Ureter (tissue), 1 donor: ENCODE measurements at regions not wholly inside any gene's neighbourhood (a gene's known extent, or its start where the extent isn't known, plus 50 kb on each side); places are given as distances from the start of the nearest gene placed in this dataset.

Experiments
- DNase-seq: peaks from one replicate; pipeline ENCODE4 v3.0.0-alpha.2; 2020; ENCODE audit warnings: low spot score
- donor health status: DM: yes; HTN: yes; CAD: no.

DNA sequence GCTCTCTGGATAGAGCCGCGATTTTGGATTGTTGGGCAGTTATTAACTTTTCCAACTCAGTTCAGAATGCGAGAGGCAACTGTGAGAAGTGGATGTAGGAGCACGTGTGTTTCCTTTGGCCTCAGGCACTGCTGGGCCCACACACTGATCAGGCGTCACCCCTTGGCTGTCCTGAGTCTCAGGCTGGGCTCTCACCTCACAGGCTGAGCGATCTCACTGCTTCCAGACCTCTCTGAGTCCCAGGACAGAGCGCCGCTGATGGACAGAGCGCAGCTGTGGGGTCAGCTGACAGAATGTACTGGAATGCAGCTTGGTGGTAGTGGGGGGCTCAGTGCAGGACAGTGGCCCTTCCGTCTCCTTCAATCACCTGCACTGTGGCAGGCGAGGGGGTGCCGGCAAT, 516.2 kb downstream of the TBC1D22A start:
- no peak for DNase-seq

DNA sequence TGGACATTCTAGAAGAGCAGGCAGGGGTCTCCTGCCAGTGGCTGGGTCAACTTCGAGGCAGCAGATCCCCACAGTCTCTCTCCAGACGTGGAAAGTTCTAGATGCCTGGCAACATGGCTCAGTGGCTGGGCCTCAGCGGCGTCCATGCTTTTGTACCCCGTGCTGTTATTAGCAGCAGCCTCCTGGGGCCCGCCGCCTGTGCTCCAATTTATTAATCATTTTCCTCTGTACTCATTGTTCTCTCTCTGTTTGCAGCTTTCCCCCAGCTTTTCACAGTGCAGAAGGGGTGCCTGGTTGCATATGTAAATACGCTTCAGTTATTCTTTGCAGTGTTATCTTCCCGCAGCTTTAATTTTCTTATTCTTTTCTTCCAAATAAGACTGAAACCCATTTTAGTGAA, 515.1 kb downstream of the TBC1D22A start:
- no peak for DNase-seq

DNA sequence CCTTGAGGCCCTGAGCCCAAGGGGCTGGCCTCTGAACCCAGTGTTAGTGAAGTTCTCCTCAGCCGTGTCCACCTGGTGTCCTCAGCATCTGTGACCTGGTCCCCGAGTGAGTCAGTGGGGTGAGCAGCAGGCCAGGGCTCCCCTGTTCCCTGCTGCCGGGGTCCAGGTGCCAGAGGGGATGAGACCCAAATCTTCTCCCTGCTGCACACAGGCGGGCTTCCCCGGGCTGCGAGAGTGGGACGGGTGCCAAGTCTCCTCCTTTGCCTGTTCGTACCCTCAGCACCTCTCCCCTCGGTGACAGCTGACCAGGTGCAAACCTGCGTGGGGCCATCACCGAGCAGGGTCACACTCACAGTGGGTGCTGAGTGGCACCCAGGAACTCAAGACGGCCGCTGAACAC, 514.5 kb downstream of the TBC1D22A start:
- DNase-seq = no peak

DNA sequence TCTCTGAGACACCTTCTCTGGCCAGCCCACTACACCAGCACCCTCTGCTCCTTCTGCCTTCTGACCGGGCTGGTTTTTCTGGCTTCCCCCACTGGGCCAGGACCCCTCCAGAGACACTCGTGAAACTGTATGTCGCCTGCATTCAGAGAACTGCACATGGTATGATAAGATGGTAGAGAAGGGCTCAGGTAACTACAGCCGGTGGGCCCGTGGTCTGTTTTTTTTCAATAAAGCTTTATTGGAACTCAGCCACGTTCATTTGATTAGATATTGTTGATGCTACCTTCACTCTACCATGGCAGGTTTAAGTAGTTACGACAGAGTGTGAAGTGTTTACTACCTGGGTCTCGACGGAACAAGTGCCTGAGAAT, 514.0 kb downstream of the TBC1D22A start:
- no peak for DNase-seq

DNA sequence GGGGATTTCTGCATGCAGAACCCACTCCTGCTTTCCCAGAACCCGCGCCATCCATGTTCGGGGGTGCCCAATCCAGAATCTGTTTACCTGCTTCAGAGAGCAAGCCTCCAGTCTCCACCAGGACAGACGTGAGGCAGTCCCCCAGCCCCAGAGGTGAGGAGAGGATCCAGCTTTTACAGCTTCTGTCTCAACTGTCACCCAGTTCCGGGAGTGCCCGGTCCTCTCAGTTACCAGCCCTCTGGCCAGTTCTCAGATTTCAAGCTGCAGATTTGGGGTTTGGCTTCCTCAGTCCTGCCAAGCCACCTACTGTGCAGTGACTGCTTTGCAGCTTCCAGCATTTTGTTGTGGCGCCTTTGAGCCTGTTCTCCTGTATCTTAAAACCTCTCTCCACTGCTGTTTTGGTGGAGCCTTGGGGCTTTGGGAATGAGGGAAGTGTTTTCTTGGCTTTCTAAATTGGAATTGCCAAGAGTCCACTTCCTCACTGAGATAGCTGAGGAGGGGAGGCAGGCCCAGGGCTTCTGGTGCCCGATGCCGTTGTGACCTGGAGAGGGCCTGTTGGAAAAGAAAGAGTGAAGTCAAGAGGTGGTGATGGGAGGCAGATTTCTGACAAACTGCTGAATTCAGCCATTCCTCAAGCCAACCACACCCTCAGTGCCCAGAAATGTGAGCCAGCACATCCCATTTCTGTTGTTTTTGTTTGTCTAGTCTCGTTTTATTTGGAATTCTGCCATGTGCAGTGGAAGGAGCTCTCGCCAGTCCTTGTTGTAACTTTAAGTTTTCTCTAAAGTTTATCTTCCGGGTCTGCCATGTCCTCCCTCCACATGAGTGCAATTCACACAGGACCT, 513.4 kb downstream of the TBC1D22A start:
- DNase-seq = no peak

DNA sequence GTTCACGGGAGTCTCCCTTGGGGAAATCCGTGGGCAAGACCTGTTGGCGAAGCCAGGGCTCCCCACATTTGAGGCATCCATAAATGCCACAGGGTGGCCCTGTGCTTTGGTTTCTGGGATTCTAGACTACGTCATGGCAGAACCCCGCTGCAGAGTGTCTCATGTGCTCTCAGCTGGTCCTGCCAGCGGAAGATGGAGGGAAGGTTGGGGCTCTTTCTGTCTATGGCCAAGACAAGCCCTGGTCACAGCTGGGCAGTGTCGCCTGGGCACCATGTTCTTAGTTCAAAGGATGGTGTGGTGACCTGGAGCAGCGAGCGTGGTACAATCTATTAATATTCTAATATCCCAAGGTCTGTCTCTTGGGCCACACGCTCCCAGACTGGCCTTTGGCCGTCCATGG, 511.7 kb downstream of the TBC1D22A start:
- no peak for DNase-seq

DNA sequence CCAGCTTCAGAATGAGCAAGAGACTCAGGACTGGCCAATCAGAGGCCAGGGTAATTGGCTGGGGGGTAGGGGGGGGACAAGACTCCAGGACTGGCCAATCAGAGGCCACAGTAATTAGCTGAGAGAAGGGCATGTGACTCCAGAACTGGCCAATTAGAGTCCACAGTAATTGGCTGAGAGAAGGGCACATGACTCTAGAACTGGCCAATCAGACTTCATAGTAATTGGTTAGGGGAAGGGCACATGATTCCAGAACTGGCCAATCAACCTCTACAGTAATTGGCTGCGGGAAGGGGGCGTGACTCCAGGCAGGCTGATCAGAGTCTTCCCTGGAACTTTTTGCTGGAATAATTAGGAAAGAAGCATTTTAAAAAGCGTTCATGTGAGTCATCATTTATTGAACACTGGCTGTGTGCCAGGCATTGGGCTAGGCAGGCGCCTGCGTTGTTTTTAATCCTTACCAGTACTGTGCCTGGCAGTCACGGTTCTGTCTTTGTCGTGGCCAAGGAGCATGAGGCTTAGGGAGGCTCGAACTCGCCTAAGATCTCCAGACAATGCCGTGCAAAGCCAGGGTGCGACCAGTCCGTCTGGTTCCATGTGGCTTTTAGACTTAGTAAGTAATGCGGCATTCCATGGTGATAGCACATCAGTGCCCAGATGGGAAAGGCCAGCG, 508.1 kb downstream of the TBC1D22A start:
- DNase-seq = no peak

DNA sequence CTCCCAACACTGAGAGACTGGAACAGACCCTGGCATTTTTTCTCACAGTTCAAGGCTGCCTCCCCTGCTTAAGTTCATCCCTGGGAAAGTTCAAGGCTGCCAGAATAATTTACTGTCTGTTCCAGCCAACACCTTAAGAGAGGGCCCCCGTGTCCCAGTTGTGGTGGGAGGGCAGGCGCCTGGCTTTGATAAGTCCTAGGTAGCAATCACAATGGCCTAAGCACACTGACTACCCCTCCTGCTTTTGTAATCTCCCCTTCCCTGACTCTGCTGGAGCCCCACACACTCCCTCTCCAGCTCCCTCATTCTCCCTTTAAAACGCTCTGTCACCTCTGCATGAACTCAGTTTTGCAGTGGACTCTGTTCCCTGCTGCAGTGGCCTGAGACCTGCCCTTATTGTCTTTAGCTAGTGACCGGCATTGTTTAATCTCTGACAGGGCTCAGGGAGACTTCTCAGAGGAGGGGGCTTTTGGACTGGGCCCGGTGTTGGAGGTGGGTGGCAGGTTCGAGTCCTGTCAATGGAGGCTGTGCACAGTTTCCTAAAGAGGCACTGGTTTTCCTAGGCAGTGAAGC, 507.2 kb downstream of the TBC1D22A start:
- no peak for DNase-seq

DNA sequence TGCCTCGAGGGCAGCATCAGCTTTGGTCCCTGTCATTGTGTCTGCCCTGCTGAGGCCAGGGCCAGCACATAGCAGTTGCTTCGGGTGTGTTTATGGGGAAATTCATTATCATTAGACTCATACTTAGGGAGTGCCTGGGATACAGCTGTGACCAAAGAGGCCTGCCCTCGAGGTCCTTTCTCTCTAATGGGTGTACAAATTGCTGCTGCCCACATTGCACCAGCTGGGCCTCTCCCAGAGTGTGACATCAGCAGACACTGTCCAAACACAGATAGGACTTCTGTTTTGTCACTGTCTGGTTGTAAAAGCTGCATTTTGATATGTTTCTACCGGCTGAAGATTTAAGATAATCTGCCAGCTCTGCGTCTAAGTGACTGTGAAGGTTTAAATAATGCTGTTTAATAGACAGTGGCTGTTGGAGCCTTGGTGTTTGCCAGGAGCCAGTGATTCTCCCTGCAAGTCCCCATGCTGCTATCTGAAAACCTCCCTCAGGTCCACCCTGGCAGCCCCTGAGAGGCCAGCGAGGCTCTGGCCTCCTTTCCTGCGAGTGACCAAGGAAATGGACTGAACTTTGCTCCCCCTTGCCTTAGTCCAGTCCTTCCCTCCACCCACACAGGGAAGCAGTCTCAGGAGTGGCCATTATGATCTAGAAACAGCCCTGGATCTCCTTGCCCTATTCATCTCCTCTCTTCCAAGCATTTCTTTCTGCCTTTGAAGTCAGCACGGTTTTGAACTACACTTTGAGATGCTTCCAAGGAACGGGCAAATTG, 505.2 kb downstream of the TBC1D22A start:
- DNase-seq = no peak

DNA sequence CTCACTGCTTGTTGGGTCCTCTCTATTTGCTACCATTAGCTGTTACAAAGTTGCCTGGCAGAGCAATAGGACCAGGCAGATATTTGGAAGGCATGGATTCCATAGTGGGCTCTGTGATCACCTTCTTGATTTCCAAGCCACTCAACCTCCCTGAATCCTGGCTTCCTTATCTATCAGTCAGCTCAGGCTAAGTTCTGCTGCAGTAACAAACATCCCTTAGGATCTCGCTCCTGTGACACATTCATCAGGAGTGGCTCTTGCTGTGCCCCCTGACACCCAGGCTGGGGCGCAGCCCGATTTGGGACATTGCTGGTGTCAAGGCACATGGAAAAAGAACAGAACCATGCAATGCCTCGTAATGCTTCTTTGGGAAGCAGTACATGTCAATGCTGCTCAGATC, 503.9 kb downstream of the TBC1D22A start:
- DNase-seq = no peak

DNA sequence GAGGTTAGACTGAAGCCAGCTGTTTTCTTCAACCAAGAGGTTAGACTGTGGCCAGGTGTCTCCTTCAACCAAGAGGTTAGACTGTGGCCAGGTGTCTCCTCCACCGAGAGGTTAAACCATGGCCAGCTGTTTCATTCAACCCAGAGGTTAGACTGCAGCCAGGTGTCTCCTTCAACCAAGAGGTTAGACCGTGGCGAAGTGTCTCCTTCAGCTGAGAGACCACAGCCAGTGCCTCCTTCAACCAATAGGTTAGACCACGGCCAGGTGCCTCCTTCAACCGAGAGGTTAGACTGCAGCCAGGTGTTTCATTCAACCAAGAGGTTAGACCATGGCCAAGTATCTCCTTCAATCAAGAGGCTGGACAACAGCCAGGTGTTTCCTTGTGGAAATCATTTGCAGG, 498.1 kb downstream of the TBC1D22A start:
- DNase-seq = no peak

DNA sequence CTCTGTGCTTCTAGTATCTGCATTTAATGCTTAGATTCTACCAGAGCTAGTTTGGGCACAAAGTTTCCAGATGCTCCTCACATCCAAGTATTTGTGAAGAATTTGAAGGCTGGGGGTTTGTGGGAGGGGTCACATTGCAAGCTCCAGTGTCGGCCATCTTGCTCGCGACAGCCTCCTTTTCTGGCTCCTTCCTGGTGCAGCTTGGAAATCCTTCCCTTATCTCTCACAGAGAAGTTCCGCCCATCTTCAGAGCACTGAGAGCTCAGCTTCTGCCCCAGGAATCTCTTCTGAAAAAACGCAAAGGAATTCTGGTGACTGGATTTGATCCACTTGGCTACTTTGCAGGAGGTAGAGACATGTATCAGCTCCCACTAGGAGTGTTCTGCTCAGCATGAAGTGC, 497.5 kb downstream of the TBC1D22A start:
- DNase-seq = no peak

DNA sequence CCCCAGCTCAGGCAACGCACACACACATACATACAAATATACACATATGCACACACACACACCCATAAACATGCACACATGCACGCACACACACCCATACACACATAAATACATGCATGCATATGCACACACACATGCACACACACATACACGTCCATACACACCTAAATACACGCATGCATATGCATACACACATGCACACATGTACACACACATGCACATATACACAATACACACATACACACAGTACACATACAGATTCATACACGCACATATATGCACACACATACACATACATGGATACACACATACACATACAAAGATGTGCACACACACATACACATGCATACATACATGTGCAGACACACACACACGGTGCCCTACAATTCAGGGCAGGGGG, 496.6 kb downstream of the TBC1D22A start:
- DNase-seq = no peak

DNA sequence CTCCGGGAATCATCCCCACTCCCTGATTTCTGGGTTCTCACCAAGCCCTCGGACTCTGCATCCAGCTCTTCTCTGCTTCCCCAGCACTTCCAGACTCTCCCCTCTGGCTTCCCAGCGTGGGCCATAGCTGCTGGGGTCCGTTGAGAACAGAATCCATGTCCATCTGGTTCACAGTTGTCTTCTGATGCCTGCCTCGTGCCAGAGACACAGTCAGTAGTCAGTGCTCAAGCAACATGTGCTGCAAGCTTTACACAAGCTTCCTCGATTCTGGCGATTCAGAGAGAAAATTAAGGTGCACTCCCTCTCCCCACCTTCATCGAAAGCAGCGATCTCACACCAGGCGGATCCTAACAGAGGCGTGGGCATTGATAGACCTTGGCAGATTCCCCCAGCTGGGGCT, 495.5 kb downstream of the TBC1D22A start:
- DNase-seq = no peak

DNA sequence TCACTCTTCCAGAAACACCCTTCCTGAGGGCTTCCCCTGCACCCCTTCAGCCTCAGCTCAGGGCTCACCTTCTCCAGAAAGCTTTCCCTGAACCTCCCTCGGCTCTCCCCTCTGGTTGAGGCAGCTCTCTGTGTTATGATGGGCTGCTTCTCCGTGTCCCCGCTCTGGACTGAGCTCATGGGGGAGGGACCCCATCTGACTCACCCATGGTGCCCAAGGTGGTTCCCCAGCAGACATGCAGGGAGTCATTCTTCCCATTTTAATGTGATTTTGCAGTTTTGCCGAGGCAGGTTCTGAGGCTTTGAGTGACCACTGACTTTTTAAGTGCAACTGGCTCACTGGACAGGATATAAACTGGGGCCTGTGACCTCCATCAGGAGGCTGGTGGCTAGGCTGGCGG, 495.1 kb downstream of the TBC1D22A start:
- no peak for DNase-seq

DNA sequence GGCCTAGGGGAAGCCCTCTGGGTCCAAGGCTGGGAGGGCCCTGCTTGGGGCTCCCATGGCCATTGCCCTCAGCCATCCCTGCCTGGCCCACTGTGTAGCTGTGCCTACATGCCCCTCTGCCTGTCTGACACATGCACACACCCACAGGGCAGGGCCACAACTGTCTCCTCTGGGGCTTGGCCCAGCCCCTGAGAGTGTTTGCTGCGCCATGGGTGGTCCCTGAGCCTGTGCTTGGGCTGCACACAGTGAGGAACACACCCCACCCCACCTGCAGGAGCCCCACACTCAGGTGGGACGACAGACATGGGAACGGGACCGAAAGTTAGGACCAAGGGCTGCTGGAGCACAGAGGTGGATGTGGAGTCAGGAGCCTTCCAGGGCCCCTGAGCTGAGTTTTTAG, 489.5 kb downstream of the TBC1D22A start:
- no peak for DNase-seq

DNA sequence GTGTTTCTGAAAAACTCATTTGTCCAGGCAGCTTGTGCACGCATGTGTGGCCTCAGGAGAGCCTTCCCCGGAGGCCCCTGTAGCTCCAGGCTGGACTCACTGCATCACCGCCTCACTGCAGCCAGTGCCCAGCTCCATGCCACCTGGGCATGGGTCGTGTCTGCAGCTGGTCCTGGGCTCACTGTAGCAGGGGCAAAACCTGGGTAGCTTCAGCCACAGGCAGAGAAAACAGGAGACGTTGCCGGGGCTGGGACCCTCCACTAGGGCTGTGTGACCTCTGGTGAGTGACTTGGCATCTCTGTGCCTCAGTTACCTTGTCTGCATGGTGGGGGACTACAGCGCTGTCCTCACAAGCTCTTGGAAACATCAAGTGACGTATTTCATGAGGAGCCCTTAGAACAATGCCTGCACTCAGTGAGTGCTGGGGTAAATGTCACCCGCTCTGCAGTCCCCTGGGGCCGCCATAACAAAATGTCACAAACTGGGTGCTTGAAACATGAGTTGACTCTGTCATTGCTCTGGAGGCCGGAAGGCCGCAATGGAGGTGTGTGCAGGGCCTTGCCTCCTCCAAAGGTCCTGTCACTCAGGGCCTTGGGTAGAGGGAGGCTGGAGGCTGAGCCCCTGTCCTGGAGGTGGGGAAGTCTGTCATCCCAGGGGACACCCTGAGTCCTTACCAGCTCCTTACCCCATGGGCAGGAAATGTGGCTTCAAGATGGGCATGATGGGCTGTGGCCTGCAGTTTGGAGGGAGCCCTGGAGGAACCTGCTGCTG, 488.7 kb downstream of the TBC1D22A start:
- DNase-seq = no peak

DNA sequence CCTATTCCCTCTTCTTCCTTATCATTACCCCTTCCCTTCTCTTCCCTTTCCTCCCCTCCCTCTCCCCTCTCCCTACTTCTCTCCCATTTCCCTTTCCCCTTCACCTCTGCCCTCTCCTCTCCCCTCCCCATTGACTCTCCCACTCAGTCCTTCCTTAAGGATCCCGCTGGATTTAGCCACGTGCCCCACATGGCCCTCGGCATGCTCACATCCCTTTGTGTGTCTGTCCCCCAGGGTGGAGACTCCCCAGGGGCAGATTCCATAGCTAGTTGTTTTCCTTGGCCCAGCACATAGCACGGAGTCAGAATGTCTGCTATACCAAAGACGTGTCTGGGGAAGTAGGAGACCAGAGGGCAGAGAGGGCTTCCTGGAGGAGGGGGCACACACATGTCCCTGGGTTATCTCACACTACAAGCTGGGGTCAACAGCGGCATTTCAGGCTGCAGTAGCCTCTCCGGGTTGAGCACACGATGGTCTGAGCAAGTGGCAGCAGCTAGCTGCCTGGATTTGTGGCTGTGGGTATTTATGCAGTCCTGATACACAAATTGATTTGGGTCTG, 487.0 kb downstream of the TBC1D22A start:
- DNase-seq = no peak

DNA sequence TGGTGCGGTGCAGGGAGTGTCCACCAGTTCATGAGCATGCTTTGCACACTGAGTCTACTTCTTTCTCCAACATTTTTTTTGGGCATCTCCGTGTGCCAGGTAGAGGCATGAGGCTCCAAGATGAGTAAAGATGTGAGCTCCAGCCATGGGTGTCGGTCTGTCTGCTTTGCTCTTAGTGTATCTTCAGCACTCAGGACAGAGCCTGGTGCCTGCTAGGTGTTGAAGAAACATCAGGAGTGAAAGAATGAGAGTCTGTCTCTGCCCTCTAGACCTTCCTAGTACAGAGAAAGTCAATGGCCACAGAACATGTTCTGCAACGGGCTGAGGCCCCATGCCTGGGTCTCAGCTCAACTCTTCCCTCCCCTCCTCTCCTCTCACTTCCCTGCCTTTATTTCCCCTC, 486.5 kb downstream of the TBC1D22A start:
- DNase-seq = no peak

DNA sequence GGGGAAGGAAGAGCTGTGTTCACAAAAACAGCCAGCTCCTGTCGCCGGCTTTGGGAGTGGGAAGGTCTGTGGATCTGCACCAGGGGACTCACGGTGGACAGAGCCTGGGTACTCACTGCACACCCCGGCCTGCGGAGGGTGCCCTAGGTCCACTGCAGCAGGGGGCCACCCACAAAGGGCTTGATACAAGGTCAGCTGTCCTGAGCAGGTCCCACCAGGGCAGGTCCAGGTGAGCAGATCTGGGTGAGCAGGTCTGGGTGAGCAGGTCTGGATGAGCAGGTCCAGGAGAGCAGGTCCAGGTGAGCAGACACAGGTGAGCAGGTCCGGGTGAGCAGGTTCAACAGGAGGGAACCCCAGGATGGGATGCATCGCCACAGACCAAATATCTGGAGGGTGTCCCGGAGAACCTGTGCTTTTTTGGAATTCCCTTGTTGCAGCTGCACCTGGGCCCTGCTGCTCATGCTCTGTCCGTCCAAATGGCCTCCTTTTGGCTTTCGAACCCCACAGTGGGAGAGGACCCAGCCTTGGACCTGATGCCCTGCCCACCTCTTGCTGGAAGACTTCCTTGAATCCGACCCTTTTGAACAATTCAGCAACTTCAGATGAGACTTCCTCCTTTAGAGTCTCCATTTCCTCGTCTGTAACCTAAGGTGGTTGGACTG, 485.3 kb downstream of the TBC1D22A start:
- no peak for DNase-seq

DNA sequence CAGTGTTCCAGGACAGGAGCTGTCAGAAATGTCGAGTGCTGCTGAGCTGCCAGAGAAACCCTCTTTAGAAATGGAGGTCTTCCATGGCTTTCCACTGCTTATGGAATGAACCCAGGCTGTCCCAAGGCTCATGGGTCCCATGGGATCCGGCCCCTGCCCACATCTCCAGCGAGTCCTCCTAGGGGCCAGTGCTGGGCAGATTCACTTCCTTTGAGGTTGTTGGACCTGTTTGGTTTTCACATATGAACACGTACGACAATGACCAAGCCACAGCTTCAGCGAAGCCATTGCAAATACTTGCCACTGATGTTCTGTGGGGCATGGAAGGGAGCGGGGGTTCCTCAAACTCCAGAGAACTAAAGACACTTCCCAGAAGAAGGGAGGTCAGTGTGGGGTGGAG, 483.3 kb downstream of the TBC1D22A start:
- no peak for DNase-seq
